Adipocyte (in vitro differentiated cells): ENCODE measurements at regions not wholly inside any gene's neighbourhood (a gene's known extent, or its start where the extent isn't known, plus 50 kb on each side); places are given as distances from the start of the nearest gene placed in this dataset.

ENCODE experiments used
- DNase-seq: peaks from one replicate; pipeline ENCODE4 v3.0.0-alpha.2; 2015; ENCODE audit warnings: low read depth
- H3K27me3 ChIP-seq: replicated peaks from 2 replicates; pipeline ENCODE4 v1.7.0; 2013; ENCODE audit warnings: mild to moderate bottlenecking, low read length, moderate library complexity; ENCODE audit not compliant: control insufficient read depth, insufficient read depth
- H3K36me3 ChIP-seq: 2 replicates; pipeline ENCODE4 v1.7.0; 2013; ENCODE audit warnings: low read length, mild to moderate bottlenecking, moderate library complexity; ENCODE audit not compliant: control insufficient read depth, insufficient read depth, severe bottlenecking
- H3K4me1 ChIP-seq: 2 replicates; pipeline ENCODE4 v1.7.0; 2013; ENCODE audit warnings: mild to moderate bottlenecking, low read length, moderate library complexity; ENCODE audit not compliant: control insufficient read depth, insufficient read depth
- H3K4me3 ChIP-seq: 2 replicates; pipeline ENCODE4 v1.7.0; 2013; ENCODE audit warnings: mild to moderate bottlenecking, low read length, moderate library complexity
- H3K9ac ChIP-seq: 2 replicates; pipeline ENCODE4 v1.7.0; 2013; ENCODE audit warnings: mild to moderate bottlenecking, low read length, moderate library complexity
- H3K9me3 ChIP-seq: 2 replicates; pipeline ENCODE4 v1.7.0; 2013; ENCODE audit warnings: mild to moderate bottlenecking, low read length, moderate library complexity; ENCODE audit not compliant: control insufficient read depth

DNA sequence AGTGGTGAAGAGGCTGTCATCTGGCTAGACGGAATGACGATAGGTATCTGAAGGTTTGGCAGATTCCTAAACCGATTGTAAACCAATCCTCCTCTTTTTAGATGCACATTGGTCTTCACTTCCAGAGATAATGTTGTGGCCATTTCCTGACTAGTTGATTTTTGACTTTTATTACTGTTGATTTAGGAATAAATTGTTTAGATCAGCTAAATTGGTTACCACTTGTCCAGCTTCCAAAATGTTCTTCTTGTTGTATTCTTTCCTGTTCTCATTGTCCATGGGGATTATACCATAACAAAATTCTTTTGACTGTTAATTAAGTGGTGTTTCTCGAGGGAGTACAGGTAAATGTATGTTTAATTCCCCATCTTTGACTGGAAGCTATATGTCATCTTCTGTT is 119.7 kb downstream of the MACROH2A1 start:
- Histone ChIP-seq H3K36me3 (no peaks in the 10 kb centered on the region), H3K9ac (no peak overlapping the region), H3K4me1 (no peaks in the 10 kb centered on the region), H3K9me3 (peaks cover 3% of the 10 kb centered on the region), H3K4me3 (no peak overlapping the region), H3K27me3 (no peaks in the 10 kb centered on the region)
- DNase-seq = no peak

DNA sequence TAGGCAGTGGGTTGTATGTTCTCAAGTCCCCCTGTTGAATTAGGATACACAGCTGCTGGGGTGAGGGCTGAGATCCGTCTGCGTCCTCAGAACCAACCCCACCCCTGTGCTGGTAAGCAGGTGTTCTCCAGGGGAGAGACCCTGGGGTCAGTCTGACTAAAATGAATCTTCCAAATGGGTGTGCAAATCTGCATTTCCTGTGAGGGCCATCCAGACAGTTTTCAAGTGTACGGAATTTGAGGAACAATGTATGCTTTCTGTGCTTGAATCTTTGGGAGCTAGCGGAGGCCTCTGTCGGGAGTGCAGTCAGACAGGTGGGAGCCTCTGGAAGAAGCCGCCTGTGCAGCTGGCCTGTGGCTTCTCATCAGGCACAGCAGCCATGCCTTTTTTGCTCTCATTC is 122.9 kb downstream of the MACROH2A1 start:
- Histone ChIP-seq H3K9ac (no peak overlapping the region), H3K4me3 (no peak overlapping the region), H3K36me3 (no peaks in the 10 kb centered on the region), H3K9me3 (peaks cover 3% of the 10 kb centered on the region), H3K27me3 (no peaks in the 10 kb centered on the region), H3K4me1 (no peaks in the 10 kb centered on the region)
- DNase-seq = no peak

DNA sequence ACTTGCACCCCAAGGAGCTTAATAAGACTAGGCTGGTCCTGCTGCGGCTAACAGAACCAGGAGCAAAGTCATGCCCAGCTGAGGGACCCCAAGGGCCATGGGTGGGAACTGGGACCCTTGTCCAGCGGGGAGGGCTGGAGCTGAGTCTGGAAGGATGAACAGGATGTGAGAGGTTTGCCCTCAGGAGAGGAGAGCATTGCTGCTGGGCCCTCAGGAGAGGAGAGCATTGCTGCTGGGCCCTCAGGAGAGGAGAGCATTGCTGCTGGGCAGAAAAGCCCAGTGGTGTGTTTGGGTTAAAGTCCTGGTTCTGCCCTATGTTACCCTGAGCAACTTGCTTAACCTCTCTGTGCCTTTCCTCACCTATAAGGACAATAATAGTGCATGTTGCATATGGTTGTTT is 125.8 kb downstream of the MACROH2A1 start:
- Histone ChIP-seq H3K36me3 (no peaks in the 10 kb centered on the region), H3K9me3 (peaks cover 3% of the 10 kb centered on the region), H3K27me3 (no peaks in the 10 kb centered on the region), H3K4me3 (no peak overlapping the region), H3K9ac (no peak overlapping the region), H3K4me1 (peaks cover 20% of the 10 kb centered on the region)
- no peak for DNase-seq

DNA sequence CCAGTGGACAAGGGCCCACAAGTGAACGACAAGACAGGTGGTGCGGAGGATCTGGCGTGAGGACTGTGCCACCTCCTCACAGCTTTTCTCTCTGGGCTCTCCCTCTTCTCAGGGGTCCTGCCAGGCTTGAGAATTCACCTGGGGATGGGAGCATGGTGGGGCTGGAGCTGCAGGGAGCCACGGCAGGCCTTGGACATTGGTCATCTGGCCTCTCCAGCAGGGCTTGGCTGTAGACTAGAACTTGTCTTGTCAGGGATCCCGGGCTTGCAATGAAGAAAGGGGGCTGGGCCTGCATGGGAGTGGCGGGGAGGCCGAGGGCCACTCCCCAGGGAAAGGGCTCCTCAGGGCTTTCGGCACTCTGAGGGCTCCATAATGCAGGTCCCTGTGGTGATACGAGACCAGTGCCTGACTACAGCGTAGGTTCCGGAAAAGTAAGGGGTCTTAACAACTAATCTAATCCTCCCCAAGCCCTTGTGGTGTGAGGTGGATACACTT is 126.7 kb downstream of the MACROH2A1 start:
- peaks cover 24% of the 10 kb centered on the region for H3K4me1 ChIP-seq
- H3K27me3 ChIP-seq = no peaks in the 10 kb centered on the region
- no peak overlapping the region for H3K9ac ChIP-seq
- H3K36me3 ChIP-seq = no peaks in the 10 kb centered on the region
- H3K9me3 ChIP-seq = no peaks in the 10 kb centered on the region
- H3K4me3 ChIP-seq = no peak overlapping the region
- no peak for DNase-seq

DNA sequence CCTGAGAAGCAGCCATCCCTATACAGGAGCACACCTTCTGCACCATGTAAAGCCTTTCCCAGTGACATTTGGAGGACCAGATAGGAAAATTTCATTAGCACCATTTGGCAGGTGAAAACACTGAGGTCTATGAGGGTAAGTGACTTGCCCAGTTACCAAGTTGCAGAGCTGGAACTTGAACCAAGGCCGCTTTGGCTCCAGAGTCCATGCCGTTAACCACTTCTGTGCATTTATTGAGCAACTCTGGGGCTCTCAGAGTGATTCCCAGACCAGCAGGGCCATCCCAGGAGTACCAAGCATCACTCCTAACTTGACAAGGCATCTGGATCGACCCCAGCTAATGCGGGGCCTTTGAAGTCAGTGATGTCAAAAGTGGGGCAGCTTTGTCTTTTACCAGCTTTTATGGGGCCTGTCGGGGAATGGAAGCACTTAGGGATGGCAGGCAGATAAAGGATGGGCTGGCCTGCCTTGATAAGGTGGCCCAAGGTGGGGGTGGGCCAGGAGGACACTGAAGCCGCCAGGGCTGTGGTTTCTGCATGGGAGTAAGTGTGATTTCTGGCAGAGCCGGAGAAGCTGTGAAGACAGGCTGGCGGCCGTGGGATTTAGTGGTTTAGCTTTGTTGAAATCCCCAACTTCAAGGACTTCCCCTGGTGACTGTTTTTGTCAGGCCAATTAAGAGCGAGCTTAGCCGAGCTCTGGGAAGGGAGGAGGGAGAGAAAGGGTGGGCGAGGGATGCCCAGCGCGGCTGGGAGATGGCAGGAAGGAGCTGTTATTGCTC is 127.3 kb downstream of the MACROH2A1 start:
- no peak overlapping the region for H3K4me3 ChIP-seq
- H3K9ac ChIP-seq = no peak overlapping the region
- H3K27me3 ChIP-seq = no peaks in the 10 kb centered on the region
- DNase-seq = peak; percentile 83
- no peaks in the 10 kb centered on the region for H3K36me3 ChIP-seq
- no peaks in the 10 kb centered on the region for H3K9me3 ChIP-seq
- H3K4me1 ChIP-seq = peaks cover 30% of the 10 kb centered on the region

DNA sequence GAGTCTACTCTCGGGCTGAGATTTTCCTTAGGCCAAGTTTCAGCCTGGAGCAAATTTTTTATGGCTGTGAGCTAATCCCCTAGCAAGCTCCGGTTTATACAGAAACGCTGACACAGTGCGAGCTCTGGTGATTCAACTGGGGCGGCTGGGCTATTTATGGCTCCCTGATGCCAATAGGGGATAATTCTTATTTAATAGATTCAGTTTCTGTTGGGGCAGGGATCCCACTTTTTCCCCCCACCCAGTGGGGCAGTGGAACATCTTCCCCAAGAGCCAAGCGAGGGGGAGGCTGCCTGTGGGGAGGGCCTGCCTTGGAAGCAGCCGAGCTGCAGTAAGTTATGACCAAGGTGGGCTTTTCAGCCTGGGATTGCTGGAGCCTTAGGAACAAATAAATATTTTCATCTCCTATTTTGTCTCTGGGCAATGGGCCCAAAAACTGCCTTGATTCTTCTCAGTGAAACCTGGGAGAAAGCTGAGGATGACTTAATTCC is 129.1 kb downstream of the MACROH2A1 start:
- peaks cover 37% of the 10 kb centered on the region for H3K4me1 ChIP-seq
- H3K4me3 ChIP-seq = no peak overlapping the region
- no peaks in the 10 kb centered on the region for H3K9me3 ChIP-seq
- H3K9ac ChIP-seq = peak overlapping the region; percentile 80
- H3K27me3 ChIP-seq = no peaks in the 10 kb centered on the region
- DNase-seq = peak; percentile 92
- no peaks in the 10 kb centered on the region for H3K36me3 ChIP-seq

DNA sequence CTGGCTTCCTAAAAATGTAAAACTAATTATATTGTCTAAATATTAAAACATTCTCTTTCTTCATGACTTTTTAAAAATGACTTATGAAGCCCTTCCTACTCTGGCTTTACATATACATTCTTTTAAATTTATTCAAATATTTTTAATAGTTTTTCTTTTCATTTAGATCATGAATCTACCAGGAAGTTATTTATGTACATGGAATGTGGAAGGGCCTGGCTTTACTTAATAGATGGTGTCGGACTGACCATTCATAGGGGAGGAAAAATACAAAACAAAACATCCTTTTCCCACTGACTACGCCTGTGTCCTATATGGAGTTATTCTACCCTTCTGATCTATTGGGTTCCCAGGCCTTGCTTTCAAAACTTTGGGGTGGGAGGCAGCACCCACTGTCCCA is 129.8 kb downstream of the MACROH2A1 start:
- Histone ChIP-seq H3K4me3 (no peak overlapping the region), H3K4me1 (peaks cover 37% of the 10 kb centered on the region), H3K9me3 (no peaks in the 10 kb centered on the region), H3K36me3 (no peaks in the 10 kb centered on the region), H3K27me3 (no peaks in the 10 kb centered on the region), H3K9ac (peak overlapping the region; percentile 80)
- DNase-seq = peak; percentile 63

DNA sequence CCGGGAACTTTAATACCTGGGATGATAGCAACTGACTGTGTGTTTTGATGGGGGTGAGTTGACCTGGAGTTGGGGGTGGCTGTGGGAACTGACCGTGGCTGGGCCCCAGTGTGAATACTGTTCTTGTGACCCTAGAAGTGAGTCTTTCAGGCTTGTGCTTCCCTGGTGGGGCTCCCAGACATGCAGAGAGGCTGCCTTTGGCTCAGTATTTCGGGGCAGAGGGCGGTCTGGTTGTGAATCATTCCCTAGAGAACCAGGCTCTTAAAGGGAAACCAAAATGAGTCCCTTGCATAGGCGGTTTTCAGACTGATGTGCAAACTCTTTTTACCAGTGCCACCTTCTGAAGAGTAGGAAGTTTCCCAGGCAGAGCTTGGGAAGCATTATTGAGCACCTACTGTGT is 132.1 kb downstream of the MACROH2A1 start:
- Histone ChIP-seq H3K27me3 (no peaks in the 10 kb centered on the region), H3K4me1 (peaks cover 37% of the 10 kb centered on the region), H3K9me3 (no peaks in the 10 kb centered on the region), H3K4me3 (no peak overlapping the region), H3K9ac (peak overlapping the region; percentile 17), H3K36me3 (no peaks in the 10 kb centered on the region)
- peak; percentile 31 for DNase-seq

DNA sequence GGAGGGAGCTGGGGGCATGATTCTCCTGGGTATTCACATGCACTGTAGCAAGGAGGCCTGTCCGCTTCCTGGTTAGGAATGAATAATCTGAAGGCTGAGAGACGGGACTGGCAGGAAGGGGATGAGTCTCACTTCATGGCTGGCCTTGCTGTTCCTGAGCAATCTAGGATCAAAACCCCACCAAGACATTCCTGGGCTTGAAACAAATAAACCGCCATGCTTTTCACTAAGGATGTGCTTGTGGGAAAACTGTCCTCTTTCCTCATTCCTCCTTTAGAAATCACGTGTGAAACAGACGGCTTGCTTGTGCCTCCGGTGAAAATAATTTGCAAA is 132.8 kb downstream of the MACROH2A1 start:
- no peak for DNase-seq
- Histone ChIP-seq H3K4me3 (no peak overlapping the region), H3K36me3 (no peaks in the 10 kb centered on the region), H3K27me3 (no peaks in the 10 kb centered on the region), H3K9ac (no peak overlapping the region), H3K9me3 (no peaks in the 10 kb centered on the region), H3K4me1 (peaks cover 37% of the 10 kb centered on the region)

DNA sequence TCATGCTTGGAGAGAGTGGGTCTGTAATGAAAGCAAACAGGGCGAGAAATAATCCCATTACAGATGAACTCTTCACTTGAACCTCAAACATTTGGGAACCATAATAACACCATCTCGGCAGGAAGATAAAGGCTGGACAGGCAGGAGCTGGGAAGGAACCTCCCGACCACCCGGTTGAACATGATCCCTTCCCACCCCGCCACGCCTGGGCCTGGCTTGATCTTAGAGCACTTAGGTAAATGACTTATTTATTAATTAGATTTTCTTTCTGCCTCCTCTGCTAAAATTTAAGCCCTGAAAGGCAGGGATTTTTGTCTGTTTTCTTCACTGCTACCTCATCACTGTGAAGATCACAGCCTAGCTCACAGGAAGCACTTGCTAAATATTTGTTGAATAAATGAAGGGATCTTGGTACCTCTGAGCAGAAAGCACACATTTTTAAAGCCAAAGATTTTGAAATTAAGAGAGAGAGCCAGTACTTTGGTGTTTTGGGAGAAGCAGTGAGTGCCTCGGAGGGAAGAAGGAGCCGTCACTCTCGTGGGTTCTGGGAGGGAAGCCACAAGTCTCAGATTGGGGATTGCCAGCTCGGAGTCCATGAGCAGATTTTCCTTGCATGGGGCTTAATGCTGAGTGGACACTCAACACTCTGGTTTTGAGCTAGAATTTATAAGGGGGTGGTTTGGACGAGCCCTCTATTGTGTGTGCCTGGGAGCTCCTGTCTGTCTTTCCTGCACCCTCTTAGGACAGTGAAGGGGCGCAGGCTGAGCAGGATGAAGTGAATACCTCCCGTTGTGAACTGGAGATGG is 133.3 kb downstream of the MACROH2A1 start:
- Histone ChIP-seq H3K36me3 (no peaks in the 10 kb centered on the region), H3K4me3 (no peak overlapping the region), H3K27me3 (no peaks in the 10 kb centered on the region), H3K9me3 (peaks cover 1% of the 10 kb centered on the region), H3K4me1 (peaks cover 37% of the 10 kb centered on the region), H3K9ac (no peak overlapping the region)
- DNase-seq = no peak
